HG03064 (cell line): ENCODE measurements at regions not wholly inside any gene's neighbourhood (a gene's known extent, or its start where the extent isn't known, plus 50 kb on each side); places are given as distances from the start of the nearest gene placed in this dataset.
"Not testable (repeated sequence)": the region's sequence is repeated elsewhere in the genome, so short reads cannot be mapped to it uniquely, and the experiment has no call there.

ENCODE experiments used
- ATAC-seq: cut with Tn5 transposase; IDR thresholded peaks from one replicate; pipeline ENCODE4 v1.9.1; 2021; ENCODE audit warnings: low read depth; ENCODE audit not compliant: unreplicated experiment

- no peak for ATAC-seq
These were observed 295.7 kb downstream of the FZD1 start for GRCh38 chr7:91559947-91560346.

GRCh38 chr7:91564101-91564500, 299.9 kb downstream of the FZD1 start:
- ATAC-seq: no peak

DNA sequence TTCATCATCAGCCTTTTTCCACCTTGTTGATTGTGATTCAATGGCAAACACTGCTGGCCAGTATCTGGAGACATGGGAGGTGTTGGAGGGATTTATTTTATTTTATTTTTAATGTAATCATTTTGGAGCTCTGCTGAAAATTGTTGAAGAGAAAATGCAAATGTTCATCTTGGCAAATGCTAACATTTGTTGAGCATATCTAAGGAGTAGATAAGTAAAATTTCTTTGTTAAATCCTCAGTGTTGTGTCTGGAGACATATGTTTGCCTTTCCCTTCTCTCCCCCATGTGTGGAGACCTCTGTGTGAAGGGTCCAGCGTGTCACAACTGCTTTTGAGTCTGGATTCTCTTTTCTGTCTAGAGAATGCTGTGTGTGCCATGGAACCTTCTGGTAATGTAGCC, 300.3 kb downstream of the FZD1 start:
- no peak for ATAC-seq

- no peak for ATAC-seq
These were observed 301.5 kb downstream of the FZD1 start for GRCh38 chr7:91565499-91566401.

DNA sequence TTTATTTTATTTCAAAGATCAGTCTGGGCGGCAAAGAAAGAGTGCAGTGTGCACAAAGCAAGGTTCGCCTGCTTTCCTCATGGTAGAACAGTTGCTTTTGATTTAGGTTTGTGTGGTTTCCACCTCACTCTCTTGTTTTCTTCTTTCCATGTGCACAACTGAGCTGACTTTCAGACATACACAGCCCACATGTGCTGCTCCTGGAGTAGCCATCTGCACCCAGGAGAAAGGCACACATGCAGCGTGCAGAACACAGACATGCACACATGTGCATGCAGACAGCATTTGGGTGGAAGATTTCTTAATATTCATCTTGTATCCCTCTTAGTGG, 302.1 kb downstream of the FZD1 start:
- no peak for ATAC-seq

GRCh38 chr7:91567081-91568012, 303.1 kb downstream of the FZD1 start:
- ATAC-seq: no peak

DNA sequence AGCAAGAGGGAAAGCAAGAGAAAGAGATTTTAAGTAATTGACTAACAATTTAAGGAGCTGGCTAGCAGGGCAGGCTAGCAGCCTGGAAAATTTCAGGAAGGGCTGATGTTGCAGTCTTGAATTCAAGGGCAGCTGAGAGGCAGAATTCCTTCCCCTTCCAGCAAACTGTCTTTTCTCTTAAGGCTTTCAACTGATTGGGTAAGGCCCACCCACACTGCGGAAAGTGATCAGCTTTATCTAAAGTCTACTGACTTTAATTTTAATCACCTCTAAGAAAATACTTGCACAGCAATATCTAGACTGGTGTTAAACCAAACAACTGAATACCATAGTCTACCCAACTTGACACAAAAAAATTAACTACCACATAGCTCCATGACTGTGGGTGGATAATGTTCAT, 303.9 kb downstream of the FZD1 start:
- ATAC-seq: no peak

- ATAC-seq: no peak
These were observed 305.7 kb downstream of the FZD1 start for GRCh38 chr7:91569728-91570457.

GRCh38 chr7:91570560-91570959, 306.3 kb downstream of the FZD1 start:
- ATAC-seq: no peak

GRCh38 chr7:91571601-91572000, 307.4 kb downstream of the FZD1 start:
- ATAC-seq: no peak

GRCh38 chr7:91573405-91573804, 307.1 kb downstream of the MTERF1 start:
- ATAC-seq: no peak

GRCh38 chr7:91576459-91576858, 304.0 kb downstream of the MTERF1 start:
- ATAC-seq: not testable (repeated sequence)

DNA sequence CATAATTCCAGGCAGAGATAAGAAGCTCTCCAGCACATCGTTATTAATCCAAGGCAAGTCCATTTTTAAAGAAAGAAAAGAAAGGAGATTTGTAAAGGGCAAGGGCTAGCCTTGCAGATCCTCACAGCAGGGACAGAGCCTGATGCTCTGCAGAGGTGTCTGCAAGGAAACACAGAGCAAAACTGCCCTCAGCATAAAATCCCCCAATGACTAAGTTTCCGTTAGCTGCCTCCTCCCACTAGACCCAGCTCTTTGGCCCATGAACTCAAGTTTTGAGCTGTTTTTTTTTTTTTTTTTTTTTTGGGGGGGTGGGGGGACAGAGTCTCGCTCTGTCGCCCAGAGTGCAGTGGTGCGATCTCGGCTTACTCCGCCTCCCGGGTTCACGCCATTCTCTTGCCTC, 300.7 kb downstream of the MTERF1 start:
- ATAC-seq: no peak

DNA sequence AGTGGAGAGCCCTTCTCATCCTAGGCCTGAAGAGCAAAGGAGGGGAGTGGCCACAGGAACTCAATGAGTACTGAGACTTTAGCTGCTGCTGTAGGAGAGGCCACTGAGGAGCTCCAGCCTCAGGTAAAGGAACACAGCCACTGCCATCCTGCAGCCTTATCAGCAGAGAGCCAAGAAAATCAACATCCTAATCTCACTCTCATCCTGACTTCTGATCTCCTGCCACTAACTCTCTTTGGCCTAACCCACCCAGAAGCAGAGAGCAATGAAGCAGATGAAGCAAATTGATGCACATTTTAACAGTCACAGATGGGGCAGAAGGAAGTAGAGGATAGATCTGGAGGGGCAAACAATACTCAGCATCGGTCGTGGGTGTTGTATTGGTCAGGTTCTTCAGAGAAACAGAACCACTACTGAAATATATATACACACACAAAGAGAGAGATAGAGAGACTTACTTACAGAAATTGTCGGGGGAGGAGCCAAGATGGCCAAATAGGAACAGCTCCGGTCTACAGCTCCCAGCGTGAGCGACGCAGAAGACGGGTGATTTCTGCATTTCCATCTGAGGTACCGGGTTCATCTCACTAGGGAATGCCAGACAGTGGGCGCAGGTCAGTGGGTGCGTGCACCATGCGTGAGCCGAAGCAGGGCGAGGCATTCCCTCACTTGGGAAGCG, 297.6 kb downstream of the MTERF1 start:
- ATAC-seq: no peak

GRCh38 chr7:91596287-91596686, 284.2 kb downstream of the MTERF1 start:
- no peak for ATAC-seq

- no peak for ATAC-seq
These were observed 281.7 kb downstream of the MTERF1 start for GRCh38 chr7:91598791-91599190.

DNA sequence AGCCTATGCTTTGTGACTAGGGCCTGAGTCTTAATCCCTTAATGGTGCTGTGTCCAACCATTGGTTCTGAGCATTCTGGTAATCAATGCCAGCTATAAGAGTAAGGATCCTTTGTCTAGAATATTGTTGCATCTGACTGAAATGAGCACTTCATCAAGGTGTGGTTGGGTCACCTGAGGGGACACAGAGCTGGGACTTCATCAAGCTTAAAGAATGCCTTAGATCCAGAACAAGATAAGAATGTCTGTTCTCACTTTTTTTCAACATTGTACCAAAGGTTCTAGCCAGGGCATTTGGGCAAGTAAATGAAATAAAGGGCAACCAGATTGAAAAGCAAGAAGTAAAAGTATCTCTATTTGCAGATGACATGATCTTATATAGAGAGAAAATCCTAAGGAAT, 280.4 kb downstream of the MTERF1 start:
- ATAC-seq: no peak

DNA sequence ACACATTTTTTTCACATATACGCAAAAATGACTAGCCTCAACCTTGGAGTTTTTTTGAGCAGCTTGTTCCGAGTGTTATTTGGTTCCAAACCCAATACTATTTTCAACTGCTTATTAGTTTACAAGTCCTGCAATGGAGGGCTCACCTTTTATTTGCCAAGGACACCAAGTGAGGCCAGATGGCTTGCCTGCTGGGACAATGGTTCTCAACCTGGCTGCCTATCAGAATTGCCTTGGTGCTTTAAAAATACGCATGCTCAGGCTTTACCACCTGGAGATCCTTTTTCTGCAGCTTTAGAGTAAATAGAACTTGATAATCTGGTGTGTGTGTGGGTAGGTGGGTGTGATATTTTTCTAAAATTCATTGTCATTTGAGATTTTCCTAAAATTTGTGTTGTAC, 276.8 kb downstream of the MTERF1 start:
- no peak for ATAC-seq

DNA sequence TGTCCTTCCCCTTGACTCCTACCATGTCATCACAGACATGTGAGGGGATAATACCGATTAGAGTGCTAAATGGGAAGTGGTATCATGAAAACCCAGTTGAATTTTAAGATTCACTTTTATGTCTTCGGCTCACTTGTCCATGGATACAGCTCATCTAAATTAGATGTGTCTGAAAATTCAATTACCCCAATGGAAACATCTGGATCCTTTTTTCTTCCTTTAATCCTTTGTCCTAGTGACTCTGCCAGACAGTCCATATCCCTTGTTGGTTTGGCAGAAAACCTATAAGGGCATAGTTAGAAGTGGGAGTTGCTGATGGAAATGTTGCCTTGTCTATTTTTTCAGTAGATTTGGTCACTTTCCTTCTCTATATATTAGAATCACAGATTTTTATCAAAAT, 271.9 kb downstream of the MTERF1 start:
- no peak for ATAC-seq

DNA sequence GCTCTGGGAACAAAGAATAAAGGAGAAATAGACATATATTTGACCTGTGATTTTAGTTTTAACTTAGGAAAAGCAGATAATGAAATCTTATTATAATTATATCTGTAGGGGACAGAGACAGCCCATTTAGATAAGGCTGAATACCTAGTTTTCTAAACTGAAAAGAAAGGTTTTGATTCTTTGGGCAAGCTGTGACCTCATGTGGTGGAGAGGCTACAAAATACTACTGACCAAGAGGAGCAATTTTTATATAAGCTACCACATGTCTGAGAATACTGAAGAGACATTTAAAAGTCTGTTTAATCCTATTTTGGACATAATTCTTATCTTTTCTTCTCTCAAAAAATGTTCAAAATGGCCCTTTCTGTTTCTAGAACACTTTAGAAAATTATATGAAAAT, 271.0 kb downstream of the MTERF1 start:
- no peak for ATAC-seq
